GM19238 (cell line): ENCODE measurements at regions not wholly inside any gene's neighbourhood (a gene's known extent, or its start where the extent isn't known, plus 50 kb on each side); places are given as distances from the start of the nearest gene placed in this dataset.

Source experiments
- DNase-seq: peaks from one replicate; pipeline ENCODE4 v3.0.0; 2011; ENCODE audit warnings: low spot score; ENCODE audit not compliant: insufficient read length

- no peak for DNase-seq
These were observed 374.4 kb downstream of the ENC1 start for GRCh38 chr5:74266132-74266531.

- DNase-seq, result no peak
These were observed 377.9 kb downstream of the ENC1 start for GRCh38 chr5:74262544-74263207.

GRCh38 chr5:74261866-74262265 is 378.7 kb downstream of the ENC1 start:
- no peak for DNase-seq

GRCh38 chr5:74261421-74261820 is 379.1 kb downstream of the ENC1 start:
- no peak for DNase-seq

GRCh38 chr5:74259572-74259971 is 381.0 kb downstream of the ENC1 start:
- DNase-seq, result no peak

- DNase-seq, result no peak
These were observed 382.2 kb downstream of the ENC1 start for GRCh38 chr5:74258314-74258665.

GRCh38 chr5:74257645-74258313 is 382.7 kb downstream of the ENC1 start:
- DNase-seq, result peak; percentile 15

GRCh38 chr5:74257060-74257527 is 383.4 kb downstream of the ENC1 start:
- DNase-seq, result no peak

- no peak for DNase-seq
These were observed 384.7 kb downstream of the ENC1 start for GRCh38 chr5:74255692-74256392.

GRCh38 chr5:74254257-74254656 is 386.3 kb downstream of the ENC1 start:
- no peak for DNase-seq

GRCh38 chr5:74252044-74252443 is 388.5 kb downstream of the ENC1 start:
- no peak for DNase-seq

GRCh38 chr5:74251141-74252035 is 389.1 kb downstream of the ENC1 start:
- DNase-seq, result no peak

GRCh38 chr5:74250304-74251102 is 390.0 kb downstream of the ENC1 start:
- no peak for DNase-seq

GRCh38 chr5:74248576-74248975 is 392.0 kb downstream of the ENC1 start:
- no peak for DNase-seq

- DNase-seq, result no peak
These were observed 396.1 kb downstream of the ENC1 start for GRCh38 chr5:74244406-74244805.

GRCh38 chr5:74243634-74244033 is 396.9 kb downstream of the ENC1 start:
- DNase-seq, result no peak

GRCh38 chr5:74242516-74242915 is 398.0 kb downstream of the ENC1 start:
- no peak for DNase-seq

- no peak for DNase-seq
These were observed 398.8 kb downstream of the ENC1 start for GRCh38 chr5:74241751-74242140.

GRCh38 chr5:74240783-74241750 is 399.5 kb downstream of the ENC1 start:
- DNase-seq, result no peak

GRCh38 chr5:74239261-74239660 is 401.3 kb downstream of the ENC1 start:
- no peak for DNase-seq
